ENCODE measurements at regions not wholly inside any gene's neighbourhood (a gene's known extent, or its start where the extent isn't known, plus 50 kb on each side); places are given as distances from the start of the nearest gene placed in this dataset.
"Not testable (repeated sequence)": the region's sequence is repeated elsewhere in the genome, so short reads cannot be mapped to it uniquely, and the experiment has no call there.

- H3K4me3 Mint-ChIP-seq (ENCODE audit: unreplicated experiment): no peak overlapping the region
- Histone ChIP-seq H3K4me3 (ENCODE audit: insufficient read depth, low read depth, low read length) (no peak overlapping the region), H3K27ac (ENCODE audit: low read depth, low read length) (no peak overlapping the region), H3K36me3 (ENCODE audit: insufficient read depth, low read length) (no peaks in the 10 kb centered on the region), H2AFZ (ENCODE audit: low read depth, low read length) (no peak overlapping the region), H3K79me2 (ENCODE audit: insufficient read depth, low read length) (no peaks in the 10 kb centered on the region), H4K20me1 (ENCODE audit: insufficient read depth, low read length) (no peaks in the 10 kb centered on the region), H3K9ac (ENCODE audit: low read length) (no peak overlapping the region), H3K9me3 (ENCODE audit: insufficient read depth, low read depth, low read length) (no peaks in the 10 kb centered on the region), H3K4me2 (ENCODE audit: low read length) (no peak overlapping the region), H3K27me3 (ENCODE audit: insufficient read depth, low read length) (no peaks in the 10 kb centered on the region), H3K4me1 (ENCODE audit: insufficient read depth, low read length) (no peaks in the 10 kb centered on the region)
- TF ChIP-seq EZH2 (IDR thresholded peaks at IDR 0.05; ENCODE audit: insufficient read depth, low read length) (no peak), CTCF (IDR thresholded peaks at IDR 0.05; ENCODE audit: insufficient read depth, low read depth, low read length) (no peak)
- no peak overlapping the region for H3K27ac Mint-ChIP-seq (ENCODE audit: unreplicated experiment)
- FAIRE-seq: no peak
- peaks cover 6% of the 10 kb centered on the region for H3K9me3 Mint-ChIP-seq (ENCODE audit: unreplicated experiment)
- no peaks in the 10 kb centered on the region for H3K36me3 Mint-ChIP-seq (ENCODE audit: low read depth, unreplicated experiment)
- no peak for DNase-seq (ENCODE audit: low read depth)
- no peaks in the 10 kb centered on the region for H3K4me1 Mint-ChIP-seq (ENCODE audit: low read depth, unreplicated experiment)
- no peaks in the 10 kb centered on the region for H3K27me3 Mint-ChIP-seq (ENCODE audit: low read depth, unreplicated experiment)
Measured at GRCh38 chr5:41995193-41995592, 70.1 kb downstream of the FBXO4 start.

GRCh38 chr5:42001673-42002072 lies 76.6 kb downstream of the FBXO4 start:
- Histone ChIP-seq H3K27me3 (ENCODE audit: insufficient read depth, low read length) (no peaks in the 10 kb centered on the region), H3K9ac (ENCODE audit: low read length) (no peak overlapping the region), H3K9me3 (ENCODE audit: insufficient read depth, low read depth, low read length) (no peaks in the 10 kb centered on the region), H3K79me2 (ENCODE audit: insufficient read depth, low read length) (no peaks in the 10 kb centered on the region), H3K27ac (ENCODE audit: low read depth, low read length) (no peak overlapping the region), H3K36me3 (ENCODE audit: insufficient read depth, low read length) (no peaks in the 10 kb centered on the region), H2AFZ (ENCODE audit: low read depth, low read length) (no peak overlapping the region), H3K4me2 (ENCODE audit: low read length) (no peak overlapping the region), H3K4me3 (ENCODE audit: insufficient read depth, low read depth, low read length) (no peak overlapping the region), H4K20me1 (ENCODE audit: insufficient read depth, low read length) (no peaks in the 10 kb centered on the region), H3K4me1 (ENCODE audit: insufficient read depth, low read length) (no peaks in the 10 kb centered on the region)
- no peaks in the 10 kb centered on the region for H3K27me3 Mint-ChIP-seq (ENCODE audit: low read depth, unreplicated experiment)
- no peaks in the 10 kb centered on the region for H3K4me1 Mint-ChIP-seq (ENCODE audit: low read depth, unreplicated experiment)
- peaks cover 6% of the 10 kb centered on the region for H3K9me3 Mint-ChIP-seq (ENCODE audit: unreplicated experiment)
- no peak for DNase-seq (ENCODE audit: low read depth)
- H3K4me3 Mint-ChIP-seq (ENCODE audit: unreplicated experiment): no peak overlapping the region
- FAIRE-seq: no peak
- H3K36me3 Mint-ChIP-seq (ENCODE audit: low read depth, unreplicated experiment): no peaks in the 10 kb centered on the region
- H3K27ac Mint-ChIP-seq (ENCODE audit: unreplicated experiment): no peak overlapping the region
- TF ChIP-seq EZH2 (IDR thresholded peaks at IDR 0.05; ENCODE audit: insufficient read depth, low read length) (no peak), CTCF (IDR thresholded peaks at IDR 0.05; ENCODE audit: insufficient read depth, low read depth, low read length) (no peak)

- H3K9me3 Mint-ChIP-seq (ENCODE audit: unreplicated experiment): not testable (repeated sequence)
Measured at GRCh38 chr5:42003852-42004251, 78.8 kb downstream of the FBXO4 start.

More at GRCh38 chr5:42003852-42004251, 78.8 kb downstream of the FBXO4 start:
- not testable (repeated sequence) for H3K27me3 ChIP-seq (ENCODE audit: insufficient read depth, low read length); H3K79me2 ChIP-seq (ENCODE audit: insufficient read depth, low read length); H3K4me2 ChIP-seq (ENCODE audit: low read length); H3K27ac ChIP-seq (ENCODE audit: low read depth, low read length); H3K36me3 Mint-ChIP-seq (ENCODE audit: low read depth, unreplicated experiment); H3K27ac Mint-ChIP-seq (ENCODE audit: unreplicated experiment); H3K4me1 Mint-ChIP-seq (ENCODE audit: low read depth, unreplicated experiment); H4K20me1 ChIP-seq (ENCODE audit: insufficient read depth, low read length); H3K4me3 Mint-ChIP-seq (ENCODE audit: unreplicated experiment); DNase-seq (ENCODE audit: low read depth); H3K36me3 ChIP-seq (ENCODE audit: insufficient read depth, low read length); H3K9me3 ChIP-seq (ENCODE audit: insufficient read depth, low read depth, low read length); H3K9ac ChIP-seq (ENCODE audit: low read length); H3K4me1 ChIP-seq (ENCODE audit: insufficient read depth, low read length); H2AFZ ChIP-seq (ENCODE audit: low read depth, low read length); H3K27me3 Mint-ChIP-seq (ENCODE audit: low read depth, unreplicated experiment); FAIRE-seq; H3K4me3 ChIP-seq (ENCODE audit: insufficient read depth, low read depth, low read length)

Measured in astrocyte (in vitro differentiated cells and primary cell).